Naive B cell (primary cell): ENCODE measurements at regions not wholly inside any gene's neighbourhood (a gene's known extent, or its start where the extent isn't known, plus 50 kb on each side); places are given as distances from the start of the nearest gene placed in this dataset.
A peak's percentile ranks its signal among the peaks of the same experiment; 100 is the strongest.
"Not testable (repeated sequence)": the region's sequence is repeated elsewhere in the genome, so short reads cannot be mapped to it uniquely, and the experiment has no call there.

ENCODE experiments used
- ATAC-seq, 2 donors: fragments of 150-1000 bp; cut with Tn5 transposase; 2 replicates each; pipeline ENCODE4 v1.10.0; 2021; ENCODE audit warnings: low read depth in 2 of 2, mild to moderate bottlenecking in 2 of 2, moderate library complexity in 2 of 2
- DNase-seq: peaks from one replicate; pipeline ENCODE4 v3.0.0; 2022
- H3K27ac Mint-ChIP-seq, 6 donors: one replicate each; pipeline ENCODE4 v1.8.0; 2020 to 2022; ENCODE audit warnings: mild to moderate bottlenecking in 6 of 6, mixed read lengths in 6 of 6, moderate library complexity in 5 of 6, inconsistent platforms in 2 of 6
- H3K27me3 Mint-ChIP-seq, 3 donors: one replicate each; pipeline ENCODE4 v1.8.0; 2021 to 2022; ENCODE audit warnings: mixed read lengths in 3 of 3, mild to moderate bottlenecking in 1 of 3
- H3K36me3 Mint-ChIP-seq, 2 donors: one replicate each; pipeline ENCODE4 v1.8.0; 2020 to 2022; ENCODE audit warnings: mixed read lengths in 2 of 2, inconsistent platforms in 1 of 2, mild to moderate bottlenecking in 1 of 2
- H3K4me1 Mint-ChIP-seq, 3 donors: one replicate each; pipeline ENCODE4 v1.8.0; 2020 to 2022; ENCODE audit warnings: mixed read lengths in 3 of 3, inconsistent platforms in 1 of 3, mild to moderate bottlenecking in 1 of 3, moderate library complexity in 1 of 3
- H3K4me3 Mint-ChIP-seq, 8 donors: one replicate each; pipeline ENCODE4 v1.8.0; 2020 to 2022; ENCODE audit warnings: mild to moderate bottlenecking in 8 of 8, mixed read lengths in 8 of 8, moderate library complexity in 8 of 8, inconsistent platforms in 2 of 8
- H3K9me3 Mint-ChIP-seq, 7 donors: one replicate each; pipeline ENCODE4 v1.8.0; 2020 to 2022; ENCODE audit warnings: mixed read lengths in 7 of 7, mild to moderate bottlenecking in 5 of 7, inconsistent platforms in 2 of 7, moderate library complexity in 1 of 7

DNA sequence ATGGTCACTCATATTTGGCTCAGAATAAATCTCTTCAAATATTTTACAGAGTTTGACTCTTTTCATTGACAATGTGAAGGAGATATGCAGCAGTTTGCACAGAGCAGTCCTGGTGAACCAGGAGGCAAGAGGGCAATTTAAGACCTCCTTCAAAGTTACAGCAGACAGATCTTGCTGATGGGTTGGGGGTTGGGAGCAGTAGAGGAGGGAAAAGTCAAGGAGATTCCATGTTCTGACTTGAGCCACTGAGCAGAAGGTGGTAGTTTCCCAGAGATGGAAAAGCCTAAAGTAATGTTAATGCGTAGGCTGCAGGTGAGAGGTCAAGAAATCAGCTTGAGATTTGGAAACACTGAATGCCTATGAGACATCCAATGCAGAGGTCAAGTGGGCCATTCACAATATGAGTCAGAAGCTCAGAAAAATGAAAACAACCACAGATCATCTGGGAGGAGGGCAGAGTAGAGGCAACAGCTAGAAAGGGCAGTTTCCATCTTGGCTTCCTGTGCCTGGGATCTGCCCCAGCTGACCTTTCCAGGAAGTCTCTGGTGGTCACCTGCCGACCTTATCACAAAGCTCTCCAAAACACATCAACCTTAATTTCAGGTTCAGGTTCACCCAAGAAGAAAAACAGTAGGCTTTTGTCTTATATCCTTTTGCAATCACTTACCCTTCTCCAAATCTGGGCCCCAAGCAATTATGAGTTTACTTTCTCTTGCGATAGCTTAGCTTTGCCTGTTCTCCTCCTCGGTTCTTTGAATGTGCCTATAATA is 197.5 kb upstream of the ARL4C start:
- H3K4me1 Mint-ChIP-seq, result peaks cover 0 to 2% (median 0%) of the 10 kb centered on the region in 3 donors
- no peak for ATAC-seq
- no peak for DNase-seq
- H3K9me3 Mint-ChIP-seq, result peaks cover 12 to 55% (median 33%) of the 10 kb centered on the region in 7 donors
- no peak overlapping the region for H3K4me3 Mint-ChIP-seq
- H3K27ac Mint-ChIP-seq, result no peak overlapping the region
- peaks cover 6 to 35% (median 13%) of the 10 kb centered on the region in 3 donors for H3K27me3 Mint-ChIP-seq
- H3K36me3 Mint-ChIP-seq, result peaks cover 5 to 18% of the 10 kb centered on the region in 2 donors

DNA sequence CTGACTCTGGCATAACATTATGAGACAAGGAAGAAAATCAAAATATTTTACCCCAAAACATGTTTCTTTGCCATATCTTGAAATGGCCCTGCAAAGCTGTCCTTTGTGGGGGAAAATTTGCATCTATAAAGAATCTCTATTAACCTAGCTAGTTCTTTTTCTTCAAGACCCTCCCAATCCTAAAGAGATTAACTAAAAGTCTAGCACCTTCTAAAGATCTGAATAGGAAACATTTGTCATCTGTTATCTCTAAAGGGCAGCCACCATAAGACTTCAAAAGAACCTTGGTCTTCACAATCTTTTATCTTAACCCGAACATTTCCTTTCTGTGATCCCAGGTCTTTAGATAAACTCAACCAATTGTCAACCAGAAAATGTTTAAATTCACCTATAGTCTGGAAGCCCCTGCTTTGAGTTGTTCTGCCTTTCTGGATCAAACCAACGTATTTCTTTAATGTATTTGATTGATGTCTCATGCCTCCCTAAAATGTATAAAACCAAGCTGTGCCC is 196.9 kb upstream of the ARL4C start:
- not testable (repeated sequence) for H3K4me3 Mint-ChIP-seq, H3K27ac Mint-ChIP-seq, ATAC-seq, DNase-seq, H3K4me1 Mint-ChIP-seq
- peaks cover 6 to 35% (median 17%) of the 10 kb centered on the region in 3 donors for H3K27me3 Mint-ChIP-seq
- peaks cover 5 to 18% of the 10 kb centered on the region in 2 donors for H3K36me3 Mint-ChIP-seq
- H3K9me3 Mint-ChIP-seq, result peaks cover 12 to 48% (median 29%) of the 10 kb centered on the region in 7 donors

- peaks cover 6 to 35% (median 17%) of the 10 kb centered on the region in 3 donors for H3K27me3 Mint-ChIP-seq
- peaks cover 7 to 43% (median 25%) of the 10 kb centered on the region in 7 donors for H3K9me3 Mint-ChIP-seq
- ATAC-seq, H3K27ac Mint-ChIP-seq, H3K4me3 Mint-ChIP-seq, H3K4me1 Mint-ChIP-seq, DNase-seq: not testable (repeated sequence)
- peaks cover 5 to 17% of the 10 kb centered on the region in 2 donors for H3K36me3 Mint-ChIP-seq
These were observed 196.3 kb upstream of the ARL4C start for GRCh38 chr2:234693191-234693590.

DNA sequence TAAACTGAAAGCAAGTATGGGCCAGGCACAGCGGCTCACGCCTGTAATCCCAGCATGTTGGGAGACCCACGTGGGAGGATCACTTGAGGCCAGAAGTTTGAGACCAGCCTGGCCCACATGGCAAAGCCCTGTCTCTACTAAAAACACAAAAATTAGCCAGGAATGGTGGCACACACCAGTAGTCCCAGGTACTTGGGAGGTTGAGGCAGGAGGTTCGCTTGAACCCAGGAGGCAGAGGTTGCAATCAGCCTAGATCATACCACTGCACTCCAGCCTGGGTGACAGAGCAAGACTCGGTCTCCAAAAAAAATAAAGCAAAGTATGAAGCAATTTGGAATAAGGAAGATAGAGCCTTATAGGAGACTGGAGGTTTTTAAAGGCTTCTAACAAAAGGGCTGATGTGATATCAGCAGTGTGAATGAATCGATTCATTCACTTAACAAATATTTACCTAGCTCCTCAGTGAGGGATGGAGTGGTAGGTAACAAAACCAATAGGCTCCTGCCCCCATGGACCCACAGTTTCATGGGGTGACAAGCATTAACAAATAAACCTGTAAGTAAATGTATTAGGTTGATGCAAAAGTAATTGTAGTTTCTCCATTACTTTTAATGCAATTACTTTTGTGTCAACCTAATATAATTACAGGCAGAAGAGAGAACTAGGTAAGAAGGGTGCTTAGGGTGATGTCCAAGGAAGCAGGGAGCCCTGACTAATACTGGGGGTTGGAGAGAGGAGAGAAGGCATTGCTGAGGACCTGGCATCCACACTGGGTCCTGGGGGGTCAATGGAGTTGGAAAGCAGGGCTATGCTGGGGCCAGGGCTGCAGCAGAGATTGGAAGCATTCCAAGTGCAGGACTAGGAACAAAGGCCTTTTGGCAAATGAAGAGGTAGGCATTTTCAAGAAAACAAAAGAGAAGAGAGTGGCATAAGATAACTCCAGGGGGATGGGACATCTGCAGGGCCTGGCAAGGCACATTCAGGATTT is 195.4 kb upstream of the ARL4C start:
- Mint-ChIP-seq H3K27me3 (peaks cover 6 to 35% (median 17%) of the 10 kb centered on the region in 3 donors), H3K27ac (peak overlapping the region in 1 of 6 donors; percentile 64), H3K4me1 (peaks cover 0 to 2% (median 0%) of the 10 kb centered on the region in 3 donors), H3K9me3 (peaks cover 0 to 34% (median 17%) of the 10 kb centered on the region in 7 donors), H3K36me3 (peaks cover 0 to 8% of the 10 kb centered on the region in 2 donors), H3K4me3 (no peak overlapping the region)
- no peak for DNase-seq
- ATAC-seq, result no peak

DNA sequence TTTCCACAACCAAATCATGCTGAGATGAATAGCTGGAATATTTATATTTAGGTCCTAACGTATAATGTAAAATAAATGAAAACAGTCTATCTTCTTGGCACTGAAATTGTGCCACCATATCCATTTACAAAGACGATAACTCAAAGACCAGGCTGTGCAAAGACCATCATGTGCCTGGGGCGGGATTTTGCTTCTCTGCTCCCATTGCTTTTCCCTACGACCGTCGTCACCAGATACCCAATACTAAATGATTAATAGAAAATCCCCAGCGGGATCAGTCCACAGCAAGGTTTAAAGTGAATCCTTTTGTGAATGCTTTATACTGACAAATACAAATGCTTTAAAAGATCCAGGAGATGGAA is 194.3 kb upstream of the ARL4C start:
- Mint-ChIP-seq H3K4me3 (no peak overlapping the region), H3K9me3 (peaks cover 0 to 23% (median 7%) of the 10 kb centered on the region in 7 donors), H3K36me3 (peaks cover 0 to 4% of the 10 kb centered on the region in 2 donors), H3K27me3 (peaks cover 6 to 35% (median 17%) of the 10 kb centered on the region in 3 donors), H3K27ac (peak overlapping the region in 1 of 6 donors; percentile 19), H3K4me1 (peaks cover 0 to 2% (median 0%) of the 10 kb centered on the region in 3 donors)
- ATAC-seq (no peak), DNase-seq (no peak)

DNA sequence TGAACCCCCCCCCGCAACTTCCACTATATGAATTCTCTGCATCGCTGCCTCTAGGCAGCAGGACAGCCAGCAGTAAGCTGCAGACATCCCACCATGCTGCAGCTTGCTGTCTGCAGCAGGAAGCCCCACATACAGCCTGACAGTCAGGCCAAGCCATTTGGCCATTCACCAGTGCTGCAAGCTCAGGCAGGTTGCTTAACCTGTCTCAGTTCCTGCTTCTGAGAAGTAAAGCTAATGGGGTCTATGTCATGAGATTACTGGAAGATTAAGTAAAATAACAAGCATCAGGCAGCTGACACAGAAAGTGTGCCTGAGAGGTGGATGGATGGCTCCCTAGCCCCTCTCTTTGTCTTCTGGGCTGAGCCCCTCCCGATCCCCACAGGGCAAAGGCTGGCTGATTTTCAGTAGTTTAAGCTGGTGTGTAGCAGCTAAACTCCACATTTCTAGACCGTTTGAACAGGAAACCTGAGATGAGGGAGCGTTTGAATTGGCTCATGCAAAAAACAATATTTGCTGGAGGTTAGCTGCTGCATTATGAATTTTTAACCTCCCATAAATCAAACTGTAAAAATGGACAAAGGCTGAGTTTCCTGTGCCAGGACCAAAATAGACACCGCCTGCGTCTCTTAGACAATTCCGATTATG is 193.8 kb upstream of the ARL4C start:
- peaks cover 0 to 2% (median 0%) of the 10 kb centered on the region in 3 donors for H3K4me1 Mint-ChIP-seq
- H3K27me3 Mint-ChIP-seq, result peaks cover 6 to 35% (median 17%) of the 10 kb centered on the region in 3 donors
- H3K9me3 Mint-ChIP-seq, result peaks cover 0 to 18% (median 3%) of the 10 kb centered on the region in 7 donors
- no peak overlapping the region for H3K27ac Mint-ChIP-seq
- no peaks in the 10 kb centered on the region for H3K36me3 Mint-ChIP-seq
- no peak for ATAC-seq
- DNase-seq, result no peak
- H3K4me3 Mint-ChIP-seq, result no peak overlapping the region

- peak overlapping the region in 1 of 6 donors; percentile 10 for H3K27ac Mint-ChIP-seq
- H3K36me3 Mint-ChIP-seq, result no peaks in the 10 kb centered on the region
- peaks cover 0 to 2% (median 0%) of the 10 kb centered on the region in 3 donors for H3K4me1 Mint-ChIP-seq
- DNase-seq (no peak), ATAC-seq (no peak)
- H3K27me3 Mint-ChIP-seq, result peaks cover 6 to 35% (median 17%) of the 10 kb centered on the region in 3 donors
- H3K4me3 Mint-ChIP-seq, result no peak overlapping the region
- H3K9me3 Mint-ChIP-seq, result peaks cover 0 to 10% (median under 1%) of the 10 kb centered on the region in 7 donors
These were observed 193.1 kb upstream of the ARL4C start for GRCh38 chr2:234689911-234690379.

- ATAC-seq (no peak), DNase-seq (no peak)
- Mint-ChIP-seq H3K36me3 (no peaks in the 10 kb centered on the region), H3K27me3 (peaks cover 0 to 17% (median 14%) of the 10 kb centered on the region in 3 donors), H3K9me3 (peaks cover 0 to 2% (median 0%) of the 10 kb centered on the region in 7 donors), H3K4me1 (peaks cover 0 to 2% (median 0%) of the 10 kb centered on the region in 3 donors), H3K4me3 (no peak overlapping the region), H3K27ac (no peak overlapping the region)
These were observed 191.0 kb upstream of the ARL4C start for GRCh38 chr2:234687718-234688475.

- Mint-ChIP-seq H3K27me3 (peaks cover 0 to 5% (median 1%) of the 10 kb centered on the region in 3 donors), H3K4me1 (peaks cover 0 to 2% (median 0%) of the 10 kb centered on the region in 3 donors), H3K4me3 (no peak overlapping the region), H3K36me3 (no peaks in the 10 kb centered on the region), H3K9me3 (peaks cover 0 to 7% (median 0%) of the 10 kb centered on the region in 7 donors), H3K27ac (no peak overlapping the region)
- ATAC-seq (no peak), DNase-seq (no peak)
These were observed 189.4 kb upstream of the ARL4C start for GRCh38 chr2:234686088-234686890.

DNA sequence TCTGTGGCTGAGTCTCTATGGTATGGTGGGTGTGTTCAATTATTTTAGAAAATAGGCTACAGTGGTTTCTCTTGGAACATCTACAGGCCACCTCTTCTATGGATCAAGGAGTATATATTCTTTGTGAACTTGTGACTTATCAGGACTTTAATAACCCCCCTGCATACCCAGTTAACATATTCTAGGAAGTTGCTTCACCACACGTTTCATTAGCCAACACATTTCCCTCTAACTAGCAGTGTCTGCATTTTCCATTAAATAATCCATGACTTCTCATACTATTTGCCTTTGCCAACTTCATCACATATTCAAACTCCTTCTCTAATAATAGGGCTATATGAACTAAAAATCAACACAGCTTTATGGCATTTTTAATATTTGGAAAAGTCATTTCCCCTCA is 187.6 kb upstream of the ARL4C start:
- H3K27ac Mint-ChIP-seq, result no peak overlapping the region
- H3K27me3 Mint-ChIP-seq, result peaks cover 0 to 4% (median 0%) of the 10 kb centered on the region in 3 donors
- no peak overlapping the region for H3K4me3 Mint-ChIP-seq
- no peak for ATAC-seq
- DNase-seq, result no peak
- H3K36me3 Mint-ChIP-seq, result no peaks in the 10 kb centered on the region
- peaks cover 0 to 7% (median 0%) of the 10 kb centered on the region in 7 donors for H3K9me3 Mint-ChIP-seq
- H3K4me1 Mint-ChIP-seq, result no peaks in the 10 kb centered on the region

- Mint-ChIP-seq H3K27me3 (peaks cover 0 to 2% (median 0%) of the 10 kb centered on the region in 3 donors), H3K4me3 (no peak overlapping the region), H3K9me3 (peaks cover 0 to 7% (median 0%) of the 10 kb centered on the region in 7 donors), H3K36me3 (no peaks in the 10 kb centered on the region), H3K27ac (peak overlapping the region in 1 of 6 donors; percentile 19), H3K4me1 (no peaks in the 10 kb centered on the region)
- DNase-seq (no peak), ATAC-seq (no peak)
These were observed 187.1 kb upstream of the ARL4C start for GRCh38 chr2:234683950-234684349.
